Panc1 (cell line): ENCODE measurements at regions not wholly inside any gene's neighbourhood (a gene's known extent, or its start where the extent isn't known, plus 50 kb on each side); places are given as distances from the start of the nearest gene placed in this dataset.

Source experiments
- ATAC-seq: fragments of 200-7000 bp; cut with Tn5 transposase; 2 replicates; pipeline ENCODE4 v1.9.1; 2020; ENCODE audit warnings: mild to moderate bottlenecking, moderate library complexity
- BruUV-seq: library from RNA; stranded (reverse); fragments of 400-500 nt; replicated peaks from 2 replicates; lab custom pipeline; 2021; lab: Mats Ljungman, UMichigan
- CTCF ChIA-PET: fragments of 300-600 bp; sonication (Branson Sonifier 250); formaldehyde crosslinking; loops from one replicate; lab custom pipeline; 2022; ENCODE audit warnings: antibody characterized with exemption; lab: Charles Lee
- POLR2A ChIA-PET: fragments of 300-600 bp; sonication (Branson Sonifier 250); formaldehyde crosslinking; loops from one replicate; lab custom pipeline; 2022; ENCODE audit warnings: antibody characterized with exemption; lab: Charles Lee
- DNase-seq: peaks from one replicate; pipeline ENCODE4 v3.0.0-alpha.2; 2010; ENCODE audit warnings: low read depth, low spot score
- H3K27ac ChIP-seq: 2 replicates; pipeline ENCODE4 v1.5.1; 2011; ENCODE audit warnings: mild to moderate bottlenecking, low read length, inconsistent platforms
- H3K27me3 ChIP-seq: fragments of 200-500 bp; sonication (Bioruptor generic); 2 replicates; pipeline ENCODE4 v1.6.0; 2014; ENCODE audit warnings: low read length, inconsistent platforms; ENCODE audit not compliant: control insufficient read depth, insufficient read depth
- H3K36me3 ChIP-seq: fragments of 200-500 bp; sonication (Bioruptor generic); 2 replicates; pipeline ENCODE4 v1.5.1; 2014; ENCODE audit warnings: inconsistent platforms, mild to moderate bottlenecking, low read length, moderate library complexity; ENCODE audit not compliant: control insufficient read depth, insufficient read depth
- H3K4me1 ChIP-seq: 2 replicates; pipeline ENCODE4 v1.5.1; 2011; ENCODE audit warnings: inconsistent platforms, mild to moderate bottlenecking, low read length, moderate library complexity; ENCODE audit not compliant: control insufficient read depth, insufficient read depth
- H3K4me3 ChIP-seq, 2 experiments: 2 replicates each; pipeline ENCODE4 v1.5.1; 2011 to 2012; ENCODE audit warnings: low read depth in 2 of 2, low read length in 2 of 2, mild to moderate bottlenecking in 2 of 2, inconsistent platforms in 1 of 2, moderate library complexity in 1 of 2
- H3K9me3 ChIP-seq: fragments of 200-500 bp; sonication (Bioruptor generic); 2 replicates; pipeline ENCODE4 v1.5.1; 2014; ENCODE audit warnings: low read depth, mild to moderate bottlenecking, inconsistent platforms, low read length, moderate library complexity; ENCODE audit not compliant: control insufficient read depth, insufficient read depth
- SIN3A ChIP-seq: IDR thresholded peaks from 2 replicates; pipeline ENCODE4 v1.6.1; 2012; ENCODE audit warnings: low read depth, mild to moderate bottlenecking, low read length, moderate library complexity, borderline replicate concordance; ENCODE audit not compliant: insufficient read depth
- TCF7L2 ChIP-seq: IDR thresholded peaks from 2 replicates; pipeline ENCODE4 v1.6.1; 2011; ENCODE audit warnings: mild to moderate bottlenecking, low read depth, low read length, inconsistent platforms
- in situ Hi-C: cut with HindIII; loops from 2 replicates; pipeline ENCODE4 v1.10.0; 2016; ENCODE audit warnings: low sequenced_read_pairs, low pct_unique_long_range_greater_than_20kb
- intact Hi-C: fragments of 100-400 bp; cut with micrococcal nuclease; formaldehyde crosslinking; loops from one replicate; pipeline ENCODE4 v1.10.0; 2022; ENCODE audit not compliant: unreplicated experiment
- TF ChIP-seq, protein P1 (sequence below), 2 experiments: IDR thresholded peaks; 2 replicates each; pipeline ENCODE4 v1.6.1; 2011 to 2012; ENCODE audit warnings: low read depth in 2 of 2, control low read depth in 1 of 2, low read length in 1 of 2, mild to moderate bottlenecking in 1 of 2, moderate library complexity in 1 of 2; ENCODE audit not compliant: insufficient read depth in 1 of 2
- TF ChIP-seq, protein P2 (sequence below): fragments of 450-650 bp; IDR thresholded peaks from 2 replicates; pipeline ENCODE4 v1.5.1; 2017; ENCODE audit warnings: mild to moderate bottlenecking

DNA sequence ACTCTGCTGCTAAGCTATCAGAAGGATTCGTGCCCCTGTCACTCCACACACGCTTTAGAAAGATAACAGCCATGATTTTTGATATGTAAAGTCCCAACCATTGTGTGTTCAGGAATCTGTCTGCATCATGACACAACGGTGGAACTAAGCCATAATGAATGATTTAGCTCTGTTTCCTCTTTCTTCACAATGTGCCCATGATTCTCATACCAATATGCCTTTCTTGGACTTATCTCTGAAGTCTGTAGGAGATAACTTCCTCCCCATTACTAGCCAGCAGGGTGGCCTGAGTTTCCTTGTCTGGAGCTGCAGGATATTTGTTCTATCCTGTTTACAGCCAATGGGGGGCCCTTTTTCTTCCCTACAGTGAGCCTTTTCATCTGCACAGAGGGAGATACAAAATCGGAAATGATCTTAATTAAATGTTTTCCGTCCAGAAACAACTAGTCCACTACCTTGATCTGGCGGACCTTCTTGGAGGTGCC is 511.7 kb downstream of the USP25 start:
- no peaks in the 10 kb centered on the region for H3K4me1 ChIP-seq
- intact Hi-C loops (no loop called here), in situ Hi-C loops (no loop called here)
- H3K27me3 ChIP-seq = no peaks in the 10 kb centered on the region
- H3K36me3 ChIP-seq = no peaks in the 10 kb centered on the region
- H3K9me3 ChIP-seq = no peaks in the 10 kb centered on the region
- POLR2A ChIA-PET = no interaction called here
- H3K4me3 ChIP-seq = no peak overlapping the region
- TF ChIP-seq, protein P1, sequence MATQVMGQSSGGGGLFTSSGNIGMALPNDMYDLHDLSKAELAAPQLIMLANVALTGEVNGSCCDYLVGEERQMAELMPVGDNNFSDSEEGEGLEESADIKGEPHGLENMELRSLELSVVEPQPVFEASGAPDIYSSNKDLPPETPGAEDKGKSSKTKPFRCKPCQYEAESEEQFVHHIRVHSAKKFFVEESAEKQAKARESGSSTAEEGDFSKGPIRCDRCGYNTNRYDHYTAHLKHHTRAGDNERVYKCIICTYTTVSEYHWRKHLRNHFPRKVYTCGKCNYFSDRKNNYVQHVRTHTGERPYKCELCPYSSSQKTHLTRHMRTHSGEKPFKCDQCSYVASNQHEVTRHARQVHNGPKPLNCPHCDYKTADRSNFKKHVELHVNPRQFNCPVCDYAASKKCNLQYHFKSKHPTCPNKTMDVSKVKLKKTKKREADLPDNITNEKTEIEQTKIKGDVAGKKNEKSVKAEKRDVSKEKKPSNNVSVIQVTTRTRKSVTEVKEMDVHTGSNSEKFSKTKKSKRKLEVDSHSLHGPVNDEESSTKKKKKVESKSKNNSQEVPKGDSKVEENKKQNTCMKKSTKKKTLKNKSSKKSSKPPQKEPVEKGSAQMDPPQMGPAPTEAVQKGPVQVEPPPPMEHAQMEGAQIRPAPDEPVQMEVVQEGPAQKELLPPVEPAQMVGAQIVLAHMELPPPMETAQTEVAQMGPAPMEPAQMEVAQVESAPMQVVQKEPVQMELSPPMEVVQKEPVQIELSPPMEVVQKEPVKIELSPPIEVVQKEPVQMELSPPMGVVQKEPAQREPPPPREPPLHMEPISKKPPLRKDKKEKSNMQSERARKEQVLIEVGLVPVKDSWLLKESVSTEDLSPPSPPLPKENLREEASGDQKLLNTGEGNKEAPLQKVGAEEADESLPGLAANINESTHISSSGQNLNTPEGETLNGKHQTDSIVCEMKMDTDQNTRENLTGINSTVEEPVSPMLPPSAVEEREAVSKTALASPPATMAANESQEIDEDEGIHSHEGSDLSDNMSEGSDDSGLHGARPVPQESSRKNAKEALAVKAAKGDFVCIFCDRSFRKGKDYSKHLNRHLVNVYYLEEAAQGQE (IDR thresholded peaks at IDR 0.05; ENCODE audit: insufficient read depth in 1 of 2, low read depth in 2 of 2, low read length in 1 of 2) = no peak
- TF ChIP-seq TCF7L2 = peak; percentile 28; the same call in 1 of the 2 replicates
- no peak for DNase-seq
- H3K27ac ChIP-seq = no peak overlapping the region
- CTCF ChIA-PET = no interaction called here
- no peak for ATAC-seq
- BruUV-seq = no TSS peak

DNA sequence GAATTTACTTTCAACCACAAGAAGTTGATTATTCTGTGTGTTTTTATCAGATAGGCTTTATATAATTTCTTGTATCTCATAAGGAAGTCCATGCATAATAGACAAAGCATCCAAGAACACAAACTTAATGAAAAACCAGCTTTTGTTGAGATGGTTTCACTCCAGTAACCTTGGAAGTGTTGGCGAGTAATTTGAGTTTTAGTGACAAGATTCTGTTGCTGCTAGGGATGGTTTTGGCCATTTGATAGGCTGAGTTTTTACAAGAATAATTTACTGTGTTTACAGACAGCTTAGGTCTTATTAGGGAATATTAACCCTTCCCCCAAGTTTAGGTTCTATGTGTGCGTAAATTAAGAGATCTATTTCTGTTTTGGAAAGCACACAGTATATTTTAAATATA is 513.6 kb downstream of the USP25 start:
- in situ Hi-C loops (no loop called here), intact Hi-C loops (no loop called here)
- CTCF ChIA-PET = no interaction called here
- POLR2A ChIA-PET = no interaction called here
- Histone ChIP-seq H3K36me3 (no peaks in the 10 kb centered on the region), H3K4me3 (no peak overlapping the region), H3K27ac (no peak overlapping the region), H3K9me3 (no peaks in the 10 kb centered on the region), H3K4me1 (no peaks in the 10 kb centered on the region), H3K27me3 (no peaks in the 10 kb centered on the region)
- BruUV-seq = no TSS peak
- no peak for DNase-seq
- no peak for ATAC-seq
- TF ChIP-seq, protein P1 (IDR thresholded peaks at IDR 0.05; ENCODE audit: insufficient read depth in 1 of 2, low read depth in 2 of 2, low read length in 1 of 2) = no peak
- no peak for TF ChIP-seq SIN3A
- TF ChIP-seq TCF7L2 = no peak
- TF ChIP-seq, protein P2, sequence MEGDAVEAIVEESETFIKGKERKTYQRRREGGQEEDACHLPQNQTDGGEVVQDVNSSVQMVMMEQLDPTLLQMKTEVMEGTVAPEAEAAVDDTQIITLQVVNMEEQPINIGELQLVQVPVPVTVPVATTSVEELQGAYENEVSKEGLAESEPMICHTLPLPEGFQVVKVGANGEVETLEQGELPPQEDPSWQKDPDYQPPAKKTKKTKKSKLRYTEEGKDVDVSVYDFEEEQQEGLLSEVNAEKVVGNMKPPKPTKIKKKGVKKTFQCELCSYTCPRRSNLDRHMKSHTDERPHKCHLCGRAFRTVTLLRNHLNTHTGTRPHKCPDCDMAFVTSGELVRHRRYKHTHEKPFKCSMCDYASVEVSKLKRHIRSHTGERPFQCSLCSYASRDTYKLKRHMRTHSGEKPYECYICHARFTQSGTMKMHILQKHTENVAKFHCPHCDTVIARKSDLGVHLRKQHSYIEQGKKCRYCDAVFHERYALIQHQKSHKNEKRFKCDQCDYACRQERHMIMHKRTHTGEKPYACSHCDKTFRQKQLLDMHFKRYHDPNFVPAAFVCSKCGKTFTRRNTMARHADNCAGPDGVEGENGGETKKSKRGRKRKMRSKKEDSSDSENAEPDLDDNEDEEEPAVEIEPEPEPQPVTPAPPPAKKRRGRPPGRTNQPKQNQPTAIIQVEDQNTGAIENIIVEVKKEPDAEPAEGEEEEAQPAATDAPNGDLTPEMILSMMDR = no peak
